ENCODE measurements at regions not wholly inside any gene's neighbourhood (a gene's known extent, or its start where the extent isn't known, plus 50 kb on each side); places are given as distances from the start of the nearest gene placed in this dataset.

GRCh38 chr5:133790898-133791297 lies 177.5 kb downstream of the C5orf15 start:
- in situ Hi-C loops (cut with MboI; ENCODE audit: low pct_unique_long_range_greater_than_20kb, low sequenced_read_pairs, unreplicated experiment), result no loop called here
- TF ChIP-seq CTCF (IDR thresholded peaks at IDR 0.05; ENCODE audit: extremely low read depth, insufficient read depth, missing control alignments), result no peak
- DNase-seq (ENCODE audit: low spot score), result no peak

- DNase-seq (ENCODE audit: low spot score), result no peak
- in situ Hi-C loops (cut with MboI; ENCODE audit: low pct_unique_long_range_greater_than_20kb, low sequenced_read_pairs, unreplicated experiment), result no loop called here
- no peak for TF ChIP-seq CTCF (IDR thresholded peaks at IDR 0.05; ENCODE audit: extremely low read depth, insufficient read depth, missing control alignments)
Observed at GRCh38 chr5:133789428-133789827, 177.1 kb upstream of the FSTL4 start.

- DNase-seq (ENCODE audit: low spot score), result no peak
- in situ Hi-C loops (cut with MboI; ENCODE audit: low pct_unique_long_range_greater_than_20kb, low sequenced_read_pairs, unreplicated experiment), result no loop called here
- TF ChIP-seq CTCF (IDR thresholded peaks at IDR 0.05; ENCODE audit: extremely low read depth, insufficient read depth, missing control alignments), result no peak
Observed at GRCh38 chr5:133788121-133788520, 175.8 kb upstream of the FSTL4 start.

GRCh38 chr5:133786420-133786819 lies 174.1 kb upstream of the FSTL4 start:
- in situ Hi-C loops (cut with MboI; ENCODE audit: low pct_unique_long_range_greater_than_20kb, low sequenced_read_pairs, unreplicated experiment), result no loop called here
- TF ChIP-seq CTCF (IDR thresholded peaks at IDR 0.05; ENCODE audit: extremely low read depth, insufficient read depth, missing control alignments), result no peak
- no peak for DNase-seq (ENCODE audit: low spot score)

GRCh38 chr5:133785182-133785581 lies 172.8 kb upstream of the FSTL4 start:
- in situ Hi-C loops (cut with MboI; ENCODE audit: low pct_unique_long_range_greater_than_20kb, low sequenced_read_pairs, unreplicated experiment), result no loop called here
- DNase-seq (ENCODE audit: low spot score), result no peak
- no peak for TF ChIP-seq CTCF (IDR thresholded peaks at IDR 0.05; ENCODE audit: extremely low read depth, insufficient read depth, missing control alignments)

- in situ Hi-C loops (cut with MboI; ENCODE audit: low pct_unique_long_range_greater_than_20kb, low sequenced_read_pairs, unreplicated experiment), result no loop called here
- DNase-seq (ENCODE audit: low spot score), result no peak
- TF ChIP-seq CTCF (IDR thresholded peaks at IDR 0.05; ENCODE audit: extremely low read depth, insufficient read depth, missing control alignments), result no peak
Observed at GRCh38 chr5:133783481-133783880, 171.1 kb upstream of the FSTL4 start.

- DNase-seq (ENCODE audit: low spot score), result no peak
- no peak for TF ChIP-seq CTCF (IDR thresholded peaks at IDR 0.05; ENCODE audit: extremely low read depth, insufficient read depth, missing control alignments)
- in situ Hi-C loops (cut with MboI; ENCODE audit: low pct_unique_long_range_greater_than_20kb, low sequenced_read_pairs, unreplicated experiment), result no loop called here
Observed at GRCh38 chr5:133782736-133783135, 170.4 kb upstream of the FSTL4 start.

Measured in GM13977 (cell line).